T-helper 1 cell (primary cell): ENCODE measurements at regions not wholly inside any gene's neighbourhood (a gene's known extent, or its start where the extent isn't known, plus 50 kb on each side); places are given as distances from the start of the nearest gene placed in this dataset.

Experiments used
- DNase-seq, 5 donors: peaks; one replicate each; pipeline ENCODE4 v3.0.0-alpha.2; 2012 to 2020

DNA sequence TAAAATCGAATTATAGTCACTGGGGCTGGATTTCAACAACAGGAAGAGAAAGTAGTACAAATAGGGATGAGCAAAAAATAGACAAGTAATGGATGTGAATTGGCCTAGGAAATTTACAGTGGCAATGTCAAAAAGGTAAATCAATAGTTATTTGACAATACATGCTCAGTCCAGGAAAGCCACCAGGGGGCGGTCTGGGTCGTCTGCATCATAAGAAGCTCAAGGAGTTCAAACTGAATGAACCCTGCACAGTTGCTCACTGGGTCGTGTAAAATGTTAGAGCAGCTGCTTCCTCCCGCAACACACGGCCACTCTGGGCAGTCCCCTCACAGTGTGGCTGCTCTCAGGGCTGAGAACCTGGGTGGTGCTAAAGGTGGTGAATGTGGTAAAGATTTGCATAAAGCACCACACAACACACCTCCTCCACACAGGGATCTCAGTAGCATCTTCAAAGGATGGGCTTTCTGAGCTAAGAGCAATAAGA lies 85.9 kb downstream of the ZNF280B start:
- peak; percentile 17 to 48 (median 31) for DNase-seq

DNA sequence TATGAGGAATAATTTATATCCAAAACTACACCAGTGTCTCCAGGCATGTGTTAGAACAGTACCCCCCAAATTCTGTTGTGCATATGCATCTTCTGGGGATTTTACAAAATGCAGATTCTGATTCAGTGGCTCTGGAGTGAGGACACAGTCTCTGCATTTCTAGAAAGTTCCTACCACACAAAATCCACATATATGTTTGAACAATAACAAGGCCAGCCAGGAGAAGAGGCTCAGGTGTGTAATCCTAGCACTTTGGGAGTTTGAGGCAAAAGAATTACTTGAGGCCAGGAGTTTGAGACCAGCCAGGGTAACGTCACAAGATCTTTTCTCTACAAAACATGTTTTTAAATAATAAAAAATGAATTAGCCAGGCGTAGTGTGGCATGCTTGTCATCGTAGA lies 84.9 kb downstream of the ZNF280B start:
- no peak for DNase-seq

- no peak for DNase-seq
Measured at GRCh38 chr22:22424210-22424800, 84.2 kb downstream of the ZNF280B start.

- no peak for DNase-seq
Measured at GRCh38 chr22:22424956-22425355, 83.6 kb downstream of the ZNF280B start.

- DNase-seq = no peak
Measured at GRCh38 chr22:22425356-22425755, 83.2 kb downstream of the ZNF280B start.

DNA sequence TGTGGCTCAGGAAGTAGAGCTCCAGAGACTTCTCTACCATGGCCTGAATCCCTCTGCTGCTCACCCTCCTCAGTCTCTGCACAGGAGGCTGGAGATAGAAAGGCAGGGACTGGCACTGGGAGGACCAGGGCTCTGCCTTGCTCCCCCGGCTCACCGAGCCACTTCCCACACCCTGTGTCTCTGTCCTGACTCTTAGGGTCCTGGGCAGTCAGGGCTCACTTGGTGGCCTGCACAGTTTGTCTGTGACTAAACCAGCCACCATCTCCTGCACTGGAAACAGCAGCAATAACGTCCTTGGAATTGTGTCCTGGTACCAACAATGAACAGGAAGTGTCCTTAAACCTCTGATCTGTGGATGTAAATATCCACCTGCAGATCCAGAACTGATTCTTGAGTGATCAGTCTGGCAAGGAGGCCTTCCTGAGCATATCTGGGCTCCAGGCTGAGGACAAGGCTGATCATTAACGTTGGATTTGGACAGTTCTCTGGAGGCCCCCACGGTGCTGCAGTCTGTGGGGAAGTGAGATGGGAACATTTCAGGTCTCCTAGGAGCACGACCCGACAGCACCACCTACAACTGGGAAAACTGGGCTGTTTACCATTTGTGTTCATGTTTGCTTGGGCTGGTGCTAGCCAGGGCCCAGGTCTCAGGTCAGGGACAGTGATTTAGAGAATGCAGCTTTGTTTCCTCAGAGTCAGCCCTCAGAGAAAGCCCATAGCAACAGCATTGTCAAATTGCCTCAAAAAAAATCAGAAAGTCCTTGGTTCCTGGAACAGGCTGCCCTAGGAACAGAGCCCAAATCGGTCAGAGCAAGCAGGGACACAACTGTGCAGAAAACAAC lies 82.5 kb downstream of the ZNF280B start:
- DNase-seq = no peak

GRCh38 chr22:22427542-22428065 lies 80.9 kb downstream of the ZNF280B start:
- DNase-seq = no peak

DNA sequence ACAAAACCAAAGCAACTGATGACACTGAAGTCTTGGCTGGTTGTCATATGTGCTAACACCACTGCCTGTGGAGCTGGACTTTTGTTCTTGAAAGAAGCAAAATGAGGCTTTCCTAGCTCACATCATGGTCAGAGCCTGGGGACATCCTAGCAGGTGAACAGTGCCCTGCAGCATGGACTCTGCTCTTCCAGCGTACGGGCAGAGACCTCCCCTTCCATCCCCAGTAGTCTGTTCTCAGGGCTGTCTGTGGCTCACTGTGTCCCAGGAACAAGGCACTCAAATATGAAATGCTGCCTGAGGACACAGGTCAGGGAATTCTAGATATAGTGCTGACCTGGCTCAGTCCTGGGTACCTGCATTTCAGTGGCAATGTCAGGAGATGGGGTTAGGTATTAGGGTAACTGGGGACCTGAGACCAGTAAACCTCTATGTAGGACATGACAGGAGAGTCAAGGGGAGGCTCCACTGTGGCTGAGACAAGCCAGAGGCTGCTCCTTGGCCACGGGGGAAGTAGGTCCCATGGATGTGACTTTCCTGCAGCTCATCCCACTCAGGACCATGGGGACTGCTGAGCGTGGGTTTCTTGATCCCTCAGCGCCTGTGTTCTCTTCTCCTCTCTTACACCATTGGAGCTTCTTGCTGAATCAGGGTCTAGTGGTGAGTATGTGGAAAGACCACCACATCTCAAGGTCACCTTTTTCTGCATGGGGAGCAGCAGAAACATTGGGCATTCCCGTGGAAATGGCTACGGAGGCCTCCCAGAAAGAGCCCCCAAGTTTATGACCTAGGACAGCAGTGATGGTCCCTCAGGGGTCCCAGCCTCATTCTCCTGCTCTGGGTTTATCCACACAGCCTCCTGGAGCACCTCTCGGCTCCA lies 80.1 kb downstream of the ZNF280B start:
- no peak for DNase-seq

DNA sequence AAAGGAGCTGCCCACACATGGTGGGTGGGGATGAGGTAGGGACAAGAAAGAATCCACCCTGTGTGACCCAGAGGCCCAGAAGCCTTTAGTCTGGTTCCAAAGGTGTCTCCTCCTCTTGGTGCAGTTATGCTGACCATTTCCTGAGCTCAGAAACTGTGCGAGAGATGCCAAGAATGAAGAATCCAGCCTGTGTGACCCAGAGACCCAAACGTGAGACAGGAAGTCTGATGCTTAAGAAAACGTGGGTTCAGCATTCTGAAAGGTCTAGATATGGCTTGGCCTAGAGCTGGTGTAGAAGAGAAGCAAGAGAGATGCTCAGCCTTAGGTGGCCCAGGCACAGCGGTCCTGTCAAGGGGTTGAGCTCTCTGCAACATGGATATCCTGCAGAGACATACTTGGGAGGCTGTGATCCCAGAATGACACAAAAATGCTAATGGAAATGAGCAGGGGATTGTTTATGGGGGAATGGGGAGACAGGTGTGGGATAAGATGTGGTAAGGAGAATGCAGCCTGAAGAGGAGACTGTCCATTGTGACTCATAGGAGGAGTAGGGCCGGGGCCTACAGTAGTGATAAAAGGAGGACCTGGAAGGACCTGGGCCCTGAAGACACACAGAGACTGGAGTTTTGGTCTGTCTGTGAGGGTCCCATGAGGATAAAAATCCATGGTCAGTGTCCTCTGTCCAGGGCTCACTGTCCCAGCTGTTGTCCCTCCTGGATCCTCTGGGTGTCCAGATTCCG lies 79.0 kb downstream of the ZNF280B start:
- no peak for DNase-seq

DNA sequence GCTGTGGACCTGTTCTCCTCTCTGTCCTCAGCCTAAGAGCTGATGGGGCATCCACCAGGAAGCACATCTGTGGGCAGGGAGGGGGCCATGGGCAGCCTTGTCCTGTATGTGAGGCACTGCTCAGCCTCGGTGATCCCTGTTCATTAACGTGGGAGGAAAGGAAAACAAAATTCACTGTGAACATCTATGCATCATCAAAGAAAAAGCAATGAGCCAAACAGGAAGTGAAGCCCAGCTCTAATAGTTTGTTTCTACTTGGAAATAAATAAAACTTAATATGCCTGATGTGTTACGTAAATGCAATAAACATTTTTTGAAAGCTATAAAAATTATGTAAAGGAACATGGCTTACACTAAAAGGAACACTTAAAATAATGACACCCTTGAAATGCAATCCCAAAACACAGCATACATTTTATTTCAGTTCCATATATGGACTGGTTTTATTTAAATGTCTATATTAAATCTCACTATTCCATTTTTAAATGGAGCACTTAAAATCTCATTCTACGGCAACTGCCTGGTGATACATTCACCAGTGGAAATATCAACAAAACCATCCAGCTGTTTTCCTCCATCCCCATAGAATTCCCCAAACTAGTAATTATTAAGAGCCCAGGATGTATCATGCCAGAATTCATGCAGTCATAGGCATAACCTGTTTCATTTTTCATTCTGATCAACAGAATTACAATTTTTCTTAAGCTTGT lies 78.3 kb downstream of the ZNF280B start:
- DNase-seq = no peak

DNA sequence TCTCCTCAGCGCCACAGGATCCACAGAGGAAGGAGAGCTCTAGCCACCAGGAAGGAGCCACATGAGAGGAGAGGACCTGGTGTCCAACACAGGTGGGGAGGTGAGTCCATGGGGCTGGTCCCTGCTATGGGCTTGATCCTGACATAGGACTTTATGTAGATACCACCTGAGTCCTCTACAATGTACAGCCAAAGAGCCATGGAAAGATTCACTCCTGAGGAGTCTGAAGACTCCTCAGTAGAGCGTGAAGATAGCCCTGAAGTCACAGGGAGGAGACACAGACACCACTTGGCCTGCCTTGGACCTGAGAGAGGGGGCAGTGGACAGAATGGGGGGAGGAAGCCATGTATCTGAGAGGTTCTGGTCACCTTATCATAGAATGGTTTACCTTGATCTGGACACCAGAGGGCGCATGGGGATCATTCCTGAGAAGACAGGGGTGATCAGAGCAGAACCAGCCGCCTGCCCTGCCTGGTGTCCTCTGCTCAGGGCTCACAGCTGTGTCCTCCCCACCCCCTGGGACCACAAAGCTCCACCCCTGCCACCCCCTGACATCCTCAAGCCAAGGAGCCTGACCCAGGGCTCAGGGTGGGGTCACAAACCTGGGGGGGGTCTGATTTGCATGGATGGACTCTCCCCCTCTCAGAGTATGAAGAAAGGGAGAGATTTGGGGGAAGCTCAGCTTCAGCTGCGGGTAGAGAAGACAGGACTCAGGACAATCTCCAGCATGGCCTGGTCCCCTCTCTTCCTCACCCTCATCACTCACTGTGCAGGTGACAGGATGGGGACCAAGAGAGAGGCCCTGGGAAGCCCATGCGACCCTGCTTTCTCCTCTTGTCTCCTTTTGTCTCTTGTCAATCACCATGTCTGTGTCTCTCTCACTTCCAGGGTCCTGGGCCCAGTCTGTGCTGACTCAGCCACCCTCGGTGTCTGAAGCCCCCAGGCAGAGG lies 77.0 kb downstream of the ZNF280B start:
- peak in 4 of 5 donors; percentile 22 to 50 (median 36) for DNase-seq

DNA sequence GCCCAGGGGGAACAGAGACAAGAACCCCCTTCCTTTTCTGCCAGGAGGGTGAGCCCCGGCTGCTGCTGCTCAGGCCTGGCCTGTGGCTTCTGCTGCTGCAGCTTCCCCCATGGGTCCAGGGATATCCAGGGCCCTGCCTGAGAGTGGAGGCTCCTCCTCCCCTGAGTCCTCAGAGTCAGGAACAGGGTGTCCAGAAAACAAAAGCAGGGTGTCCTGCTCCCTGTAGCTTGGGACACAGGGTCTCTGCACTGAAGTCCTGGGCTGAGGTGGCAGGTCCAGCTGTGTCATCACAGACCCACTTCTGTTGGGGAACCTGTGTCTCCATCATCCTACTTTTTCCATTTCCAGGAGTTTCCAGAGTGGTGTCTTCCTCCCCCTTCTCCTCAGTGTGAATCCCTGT lies 76.1 kb downstream of the ZNF280B start:
- DNase-seq = no peak

DNA sequence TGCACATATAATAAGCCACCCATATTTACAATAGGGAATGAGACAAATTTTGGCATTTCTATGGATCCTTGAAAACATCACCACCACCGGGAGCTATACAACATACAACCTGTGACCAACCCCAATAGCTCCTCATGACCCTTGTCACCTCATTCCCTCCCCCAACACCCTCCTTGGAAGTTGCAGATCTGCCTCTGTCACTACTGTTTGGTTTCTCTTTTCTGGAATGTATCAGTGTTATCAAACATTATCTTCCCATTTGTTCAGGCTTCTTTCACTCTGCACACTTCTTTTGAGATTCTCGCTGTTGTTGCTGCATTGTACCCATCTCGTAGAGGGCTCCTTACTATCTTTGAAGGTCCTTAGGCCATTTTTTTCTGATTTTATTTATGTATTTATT lies 75.6 kb downstream of the ZNF280B start:
- no peak for DNase-seq

GRCh38 chr22:22433770-22434169 lies 74.8 kb downstream of the ZNF280B start:
- no peak for DNase-seq
